Amygdala (tissue), 56 donors: ENCODE measurements at regions not wholly inside any gene's neighbourhood (a gene's known extent, or its start where the extent isn't known, plus 50 kb on each side); places are given as distances from the start of the nearest gene placed in this dataset.
"Not testable (repeated sequence)": the region's sequence is repeated elsewhere in the genome, so short reads cannot be mapped to it uniquely, and the experiment has no call there.

Experiments
- DNase-seq, 56 donors: peaks; one replicate each; lab custom pipeline; 2025; lab: John Stamatoyannopoulos, UW

DNA sequence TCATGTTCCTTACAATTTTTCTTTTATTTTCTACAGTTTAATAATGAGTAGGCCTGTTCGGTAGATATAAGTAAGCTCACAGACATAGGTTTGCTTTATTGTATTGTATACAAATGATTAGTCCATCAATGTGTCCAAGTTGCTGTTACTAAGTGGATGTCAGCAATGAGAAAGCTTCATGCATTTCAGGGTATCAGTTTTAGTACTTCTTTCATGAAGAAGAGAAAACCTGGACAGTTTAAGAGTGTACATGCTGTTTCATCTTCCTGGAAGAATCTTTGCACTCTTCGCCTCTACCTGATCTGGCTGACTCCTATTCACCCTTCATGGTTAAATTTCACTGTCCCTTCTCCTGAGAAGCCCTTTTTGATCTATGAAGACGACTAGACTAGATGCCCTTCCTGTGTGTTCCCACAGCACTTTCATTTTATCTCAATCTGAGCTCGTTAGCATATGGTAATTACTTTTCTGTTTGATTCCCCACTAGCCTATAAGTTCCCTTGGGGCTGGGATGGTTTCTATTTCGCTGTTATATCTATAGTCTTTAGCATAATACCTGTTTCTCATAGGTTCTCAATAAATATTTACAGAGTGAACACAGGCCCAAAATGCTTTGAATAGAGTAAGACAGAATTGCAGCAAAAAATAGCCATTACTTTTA lies 70.7 kb downstream of the CETN3 start:
- DNase-seq: no peak

DNA sequence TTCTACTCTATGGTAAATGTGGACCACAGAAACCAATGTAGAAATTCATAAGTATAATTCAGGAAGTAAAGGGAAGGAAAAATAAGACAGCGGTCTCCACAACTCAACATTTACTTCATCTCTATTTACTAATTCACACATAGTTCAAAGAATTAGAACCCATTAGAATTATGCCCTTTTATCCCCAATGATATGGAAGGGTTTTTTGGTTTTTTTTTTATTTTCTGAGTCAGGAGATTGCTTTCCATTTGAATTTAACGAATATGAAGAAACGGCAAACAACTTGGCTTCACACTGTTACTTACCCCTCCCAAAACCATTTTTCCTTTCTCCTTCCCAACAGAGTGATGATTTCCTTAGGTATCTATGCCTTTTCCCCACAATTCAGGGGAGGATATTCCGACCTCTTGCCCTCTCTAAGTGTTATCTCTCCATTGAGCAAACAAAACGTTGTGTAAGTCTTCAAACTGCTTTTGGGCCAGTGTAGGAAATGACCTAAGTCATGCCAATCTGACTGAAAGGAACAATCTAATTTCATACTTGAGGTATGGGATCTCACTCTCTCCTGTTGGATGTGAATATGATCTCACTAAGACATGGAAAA lies 72.0 kb downstream of the CETN3 start:
- DNase-seq: no peak

DNA sequence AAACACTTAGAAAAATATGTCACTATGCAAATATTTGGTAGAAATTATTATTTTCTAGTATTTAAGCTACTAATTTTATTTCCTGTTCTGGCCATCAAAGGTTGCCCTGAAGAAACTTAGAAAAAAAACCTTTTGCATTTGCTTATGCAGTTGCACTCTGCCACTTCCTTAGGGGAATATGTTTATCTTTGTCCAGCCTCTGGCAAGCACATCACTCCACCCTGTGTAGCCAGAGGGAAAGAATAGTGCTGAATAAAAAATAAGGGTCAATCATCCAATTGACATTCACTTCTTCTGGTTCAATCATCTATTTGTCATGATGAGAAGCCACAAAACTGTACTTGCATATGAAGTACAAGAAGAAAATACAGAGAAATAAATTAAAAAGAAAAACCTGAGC lies 72.8 kb downstream of the CETN3 start:
- no peak for DNase-seq

DNA sequence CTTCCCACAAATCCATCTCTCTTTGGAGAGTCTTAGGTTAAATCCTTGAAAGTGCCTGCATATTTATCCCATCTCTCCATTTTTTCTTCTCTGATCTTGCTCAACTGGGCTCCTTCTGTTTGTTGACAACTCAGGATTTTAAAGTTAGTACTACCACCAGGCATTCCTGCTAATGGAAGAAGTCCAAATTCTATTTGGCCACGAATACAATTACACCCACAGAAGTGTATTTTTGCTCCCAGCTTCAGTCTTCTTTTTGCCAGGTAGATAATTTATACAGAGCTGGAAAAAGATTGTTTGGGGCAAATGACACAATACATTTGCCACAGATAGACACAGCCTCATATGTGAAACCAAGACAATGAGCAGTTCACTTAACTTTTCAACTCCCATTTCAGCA lies 74.8 kb downstream of the CETN3 start:
- no peak for DNase-seq

DNA sequence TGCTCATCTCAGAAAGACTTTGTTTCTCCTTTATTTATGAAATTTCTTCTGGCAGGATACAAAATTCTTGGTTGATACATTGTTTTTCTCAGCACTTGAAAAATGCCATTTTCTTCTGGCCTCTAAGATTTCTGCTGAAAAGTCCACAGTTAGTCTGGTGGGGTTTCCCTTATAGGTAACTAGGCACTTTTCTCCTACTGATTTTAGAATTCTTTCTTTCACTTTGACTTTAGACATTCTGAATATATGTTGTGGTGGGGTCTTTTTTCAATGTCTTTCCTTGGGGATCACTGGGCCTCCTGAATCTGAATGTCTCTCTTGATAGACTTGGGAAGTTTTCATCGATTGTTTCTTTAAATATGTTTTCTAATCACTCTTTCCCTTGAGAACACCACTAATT lies 79.6 kb downstream of the CETN3 start:
- DNase-seq: no peak

DNA sequence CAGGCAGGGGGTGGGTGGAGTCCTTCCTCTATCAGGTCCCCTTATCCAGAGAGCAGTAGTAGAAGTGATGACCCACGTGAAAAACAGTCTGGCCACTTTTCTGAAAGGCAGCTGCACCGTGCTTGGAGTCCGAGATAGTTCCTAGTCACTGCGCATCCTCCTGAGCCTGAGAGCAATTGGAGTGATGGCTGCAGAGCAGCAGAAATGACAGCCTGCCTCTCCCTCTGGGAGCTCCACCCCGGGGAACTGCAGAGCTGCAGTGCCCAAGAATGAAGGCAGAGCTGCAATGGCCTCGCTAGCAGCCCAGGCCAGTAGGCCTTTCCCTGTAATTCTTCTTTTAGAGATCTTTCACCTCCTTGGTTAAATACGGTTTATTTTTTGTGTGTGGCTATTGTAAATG lies 82.6 kb downstream of the CETN3 start:
- peak in 2 of 56 donors; percentile 2 to 5 for DNase-seq

DNA sequence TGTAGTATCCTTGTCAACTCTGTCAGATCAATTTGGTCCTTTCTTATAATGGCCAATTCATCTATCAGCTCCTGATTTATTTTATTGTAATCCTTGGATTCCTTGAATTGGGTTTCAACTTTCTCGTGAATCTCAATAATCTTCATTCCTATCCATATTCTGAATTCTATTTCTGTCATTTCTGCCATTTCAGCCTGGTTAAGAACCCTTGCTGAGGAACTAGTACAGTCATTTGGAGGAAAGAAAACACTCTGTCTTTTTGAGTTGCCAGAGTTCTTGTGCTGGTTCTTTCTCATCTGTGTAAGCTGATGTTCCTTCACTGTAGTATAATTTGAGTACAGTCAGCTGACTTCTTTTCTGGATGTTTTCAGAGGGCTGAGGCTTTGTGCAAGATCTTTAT lies 84.5 kb downstream of the CETN3 start:
- no peak for DNase-seq

DNA sequence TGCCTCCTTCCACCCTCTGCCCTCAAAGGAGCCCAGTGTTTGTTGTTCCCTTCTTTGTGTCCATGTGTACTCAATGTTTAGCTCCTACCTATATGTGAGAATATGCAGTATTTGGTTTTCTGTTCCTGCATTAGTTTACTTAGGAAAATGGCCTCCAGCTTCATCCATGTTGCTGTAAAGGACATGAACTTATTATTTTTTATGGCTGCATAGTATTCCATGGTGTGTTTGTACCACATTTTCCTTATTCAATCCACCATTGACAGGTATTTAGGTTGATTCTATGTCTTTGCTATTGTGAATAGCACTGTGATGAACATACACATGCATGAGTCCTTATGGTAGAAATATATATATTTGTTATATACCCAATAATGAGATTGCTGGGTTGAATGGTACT lies 89.2 kb downstream of the CETN3 start:
- DNase-seq: not testable (repeated sequence)

DNA sequence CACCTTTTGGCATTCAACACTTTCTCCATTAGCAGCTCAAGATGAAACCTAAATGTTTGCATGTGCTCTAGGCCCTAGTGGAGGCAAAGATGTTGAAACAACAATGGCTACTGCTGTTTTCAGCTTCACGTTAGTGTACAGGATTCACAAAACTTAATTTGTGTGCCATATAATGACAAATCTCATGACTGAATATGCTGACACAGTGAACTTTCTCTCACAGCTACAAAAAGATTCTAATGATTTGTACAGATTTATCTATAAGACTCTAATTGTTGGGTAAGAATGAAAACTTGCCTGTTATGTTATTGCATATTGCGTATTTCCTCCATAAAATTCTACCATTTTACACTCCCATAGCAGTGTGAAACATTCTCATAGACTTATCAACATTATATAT lies 97.5 kb downstream of the CETN3 start:
- DNase-seq: no peak

DNA sequence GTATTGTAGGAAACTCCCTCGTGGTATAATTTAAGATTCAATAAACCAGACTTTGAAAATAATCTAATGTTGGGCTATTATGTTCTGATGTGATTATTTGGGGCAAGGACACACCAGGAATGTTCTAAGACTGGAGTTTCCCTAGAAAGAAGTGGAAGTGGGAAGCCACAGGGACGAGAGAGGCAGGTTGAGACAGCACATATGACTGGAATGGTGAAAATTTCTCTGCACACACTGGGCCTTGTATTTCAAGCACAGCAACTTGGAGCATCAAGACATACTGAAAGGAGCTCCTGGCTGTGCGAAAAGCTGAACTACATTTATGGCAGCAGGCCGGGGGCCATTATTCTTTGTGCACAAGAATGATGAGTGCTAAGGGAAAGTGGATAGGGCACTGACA lies 98.2 kb downstream of the CETN3 start:
- no peak for DNase-seq

DNA sequence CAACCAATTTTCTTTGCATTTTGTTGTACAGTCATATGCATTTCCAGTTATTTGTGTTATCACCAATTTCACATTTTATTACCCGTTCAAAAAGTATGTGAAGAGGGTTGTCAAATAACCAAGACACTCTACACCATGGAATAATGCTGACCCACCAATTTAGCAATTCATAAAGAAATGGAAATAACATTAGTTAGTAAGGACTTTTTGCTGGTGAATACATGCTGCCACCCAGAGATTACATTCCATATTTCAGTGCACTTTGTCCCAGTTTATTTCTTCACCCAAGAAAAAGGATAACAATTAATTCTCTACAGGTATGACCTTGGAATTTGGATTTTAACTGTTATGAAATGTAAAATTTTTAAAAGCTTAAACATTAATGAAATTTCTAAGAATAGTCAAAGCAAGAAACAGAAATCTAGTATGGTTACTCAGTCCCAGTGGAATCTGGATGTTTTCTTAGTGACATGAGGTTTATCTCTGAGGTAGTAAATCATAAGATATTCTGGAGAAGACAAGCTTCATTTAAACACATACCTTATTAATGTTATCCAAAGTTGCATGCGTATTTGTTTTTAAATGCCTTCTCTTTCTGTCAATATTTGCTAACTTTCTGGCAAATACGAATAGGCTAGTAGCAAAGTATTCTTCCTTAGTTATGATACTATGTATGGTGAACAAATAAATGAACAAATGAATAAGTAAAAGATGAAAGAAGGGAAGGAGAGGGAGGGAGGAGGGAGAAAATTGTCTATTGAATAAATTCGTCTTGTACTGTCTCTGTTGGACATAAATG lies 100.6 kb downstream of the CETN3 start:
- DNase-seq: no peak

DNA sequence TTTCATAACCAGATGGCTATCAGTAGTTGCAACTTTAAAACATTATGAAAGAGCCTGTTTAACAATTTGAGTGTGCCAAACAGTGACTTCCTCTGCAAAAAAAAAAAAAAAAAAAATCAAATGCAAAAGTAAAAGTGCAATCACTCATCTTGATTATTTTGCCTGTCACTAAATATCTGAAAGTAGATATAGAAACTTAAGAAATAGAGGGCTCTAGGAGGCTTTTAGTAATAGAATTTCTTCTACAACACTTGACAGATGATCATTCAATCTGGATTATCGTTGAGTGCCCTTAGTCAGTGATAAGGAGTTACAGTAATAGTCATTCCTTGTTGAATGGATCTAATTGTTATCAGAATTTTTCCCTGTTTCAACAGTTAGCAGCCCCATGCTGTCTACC lies 101.8 kb downstream of the CETN3 start:
- no peak for DNase-seq

DNA sequence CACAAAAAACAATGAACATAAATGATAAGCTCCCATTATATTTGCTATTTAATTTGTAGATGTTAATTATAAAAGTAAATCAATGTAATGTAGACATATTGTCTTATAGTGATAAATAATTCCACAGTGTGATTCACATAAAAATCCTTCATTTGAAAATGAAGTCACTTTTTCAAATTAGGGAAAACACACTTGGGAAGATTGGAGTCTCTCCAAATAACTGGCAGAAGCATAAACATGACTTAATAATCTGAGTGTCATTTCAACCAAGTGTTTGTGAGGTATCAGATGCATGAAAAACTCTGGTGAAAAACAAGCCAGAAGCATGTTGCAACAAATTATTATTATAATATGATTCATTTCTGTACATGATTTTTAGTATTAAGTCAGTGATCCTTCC lies 102.2 kb downstream of the CETN3 start:
- DNase-seq: no peak

DNA sequence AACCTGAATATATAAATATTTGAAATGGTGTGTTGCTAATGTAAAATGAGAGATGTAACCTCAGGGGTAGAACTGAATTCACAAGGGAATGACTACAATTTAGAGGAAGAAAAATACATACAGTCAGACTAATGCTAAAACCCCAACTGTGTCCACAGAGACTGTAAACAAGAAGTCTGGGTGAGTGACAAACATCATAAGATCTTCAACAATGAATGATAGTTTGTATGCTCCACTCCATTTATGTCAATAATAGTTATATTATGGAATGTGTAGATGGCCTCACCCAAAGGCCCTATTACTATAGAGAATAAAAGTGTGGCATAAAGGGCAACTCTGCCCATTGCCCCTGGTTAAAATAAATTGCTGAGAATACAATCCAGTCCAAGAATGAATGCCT lies 102.9 kb downstream of the CETN3 start:
- DNase-seq: no peak

DNA sequence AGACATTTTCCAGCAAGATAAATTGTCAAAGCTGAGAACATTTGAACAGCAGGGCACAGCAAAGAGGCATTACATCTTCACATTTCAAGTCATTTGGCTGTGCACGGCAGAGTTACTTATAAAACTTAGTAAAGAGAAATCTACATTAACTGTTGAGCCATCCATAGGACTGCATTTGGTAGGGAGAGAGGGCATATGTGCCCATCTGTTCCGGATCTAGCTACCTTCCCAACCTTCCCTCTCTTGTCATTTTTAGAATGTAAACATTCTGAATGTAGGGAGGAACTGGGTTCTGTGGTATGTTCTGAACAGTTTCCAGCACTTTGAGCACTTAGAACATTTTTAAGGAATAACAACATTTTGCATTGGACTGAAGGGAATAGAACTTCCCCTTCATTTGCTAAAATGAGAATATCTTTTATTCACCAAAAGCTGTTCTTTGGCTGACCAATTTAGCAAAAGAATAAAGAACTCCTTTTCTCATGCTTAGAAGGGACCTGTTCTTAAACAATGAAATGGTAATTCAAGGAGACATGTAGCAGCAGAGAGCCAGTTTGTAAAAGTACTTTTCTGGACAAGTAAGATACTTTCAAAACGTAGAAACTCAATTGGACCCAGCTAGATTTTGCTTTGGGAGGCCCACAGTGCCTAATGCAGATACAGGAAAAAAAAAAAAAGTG lies 104.4 kb downstream of the CETN3 start:
- no peak for DNase-seq

DNA sequence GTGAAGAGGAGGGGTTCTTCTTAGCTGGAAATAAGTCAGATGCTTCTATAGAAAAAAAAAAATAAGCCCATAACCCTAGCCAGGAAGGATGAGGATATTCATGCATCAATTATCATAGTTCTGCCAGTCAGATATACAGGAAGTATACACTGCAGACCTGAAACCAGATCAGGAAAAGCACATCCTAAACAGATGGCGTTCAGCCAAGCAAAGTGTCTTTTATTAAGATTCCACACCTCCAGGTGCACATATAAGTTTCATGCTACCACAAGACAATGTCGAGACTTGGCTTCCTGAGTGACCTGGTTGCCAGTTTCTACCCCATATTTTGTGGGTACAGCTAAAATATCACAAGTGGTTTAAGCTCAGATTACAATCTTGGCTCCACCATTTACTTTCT lies 108.3 kb downstream of the CETN3 start:
- DNase-seq: no peak

DNA sequence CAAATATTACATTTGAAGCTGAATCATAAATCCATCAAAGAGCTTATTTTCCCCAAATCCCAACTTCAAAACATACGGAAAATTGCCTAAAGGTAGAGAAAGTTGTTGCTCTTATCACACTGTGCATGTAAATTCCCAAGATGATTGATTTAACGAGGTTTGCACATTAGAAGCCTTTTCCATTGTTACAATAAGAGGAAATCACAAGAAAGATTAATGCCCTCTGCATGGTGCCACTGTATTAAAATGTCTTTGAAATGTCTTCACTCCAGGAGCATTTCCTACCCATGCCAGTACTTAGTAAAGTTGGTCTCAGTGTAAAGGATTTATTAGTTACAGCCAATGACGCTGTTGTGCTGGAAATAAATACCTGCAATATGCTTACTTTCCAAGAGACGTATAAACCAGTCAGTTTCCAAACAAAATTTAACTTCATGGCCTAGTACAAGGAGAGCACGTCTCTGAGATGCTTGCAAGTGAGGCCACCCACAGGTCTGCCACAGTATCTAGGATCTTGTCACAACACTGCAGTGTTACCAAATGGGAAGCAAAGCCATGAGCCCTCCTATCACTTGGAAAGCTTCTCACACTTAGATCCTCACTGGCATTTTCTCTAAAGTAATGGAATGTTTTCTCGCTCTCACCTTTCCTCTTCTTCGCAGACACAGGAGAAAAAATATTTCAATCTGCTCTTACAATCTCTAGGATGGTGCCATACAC lies 112.4 kb downstream of the CETN3 start:
- DNase-seq: no peak

DNA sequence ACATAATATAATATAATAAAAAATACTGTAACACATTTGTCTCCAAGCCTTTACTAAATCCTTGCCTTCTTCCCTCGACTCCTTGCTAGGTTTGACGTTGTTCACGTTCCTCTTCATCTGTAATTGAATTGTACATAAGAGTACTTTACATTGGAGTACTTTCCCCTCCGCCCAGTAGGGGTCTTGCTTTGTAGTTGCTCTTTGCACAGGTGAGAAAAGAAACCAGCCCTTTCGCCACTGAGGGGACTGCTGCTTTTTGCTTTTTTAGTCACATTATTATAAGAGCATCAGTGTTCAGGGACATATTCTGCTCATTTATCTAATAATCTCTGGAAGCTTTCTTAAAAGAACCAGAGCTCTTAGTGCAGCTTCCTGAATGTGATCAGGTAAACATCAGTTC lies 115.0 kb downstream of the CETN3 start:
- no peak for DNase-seq

DNA sequence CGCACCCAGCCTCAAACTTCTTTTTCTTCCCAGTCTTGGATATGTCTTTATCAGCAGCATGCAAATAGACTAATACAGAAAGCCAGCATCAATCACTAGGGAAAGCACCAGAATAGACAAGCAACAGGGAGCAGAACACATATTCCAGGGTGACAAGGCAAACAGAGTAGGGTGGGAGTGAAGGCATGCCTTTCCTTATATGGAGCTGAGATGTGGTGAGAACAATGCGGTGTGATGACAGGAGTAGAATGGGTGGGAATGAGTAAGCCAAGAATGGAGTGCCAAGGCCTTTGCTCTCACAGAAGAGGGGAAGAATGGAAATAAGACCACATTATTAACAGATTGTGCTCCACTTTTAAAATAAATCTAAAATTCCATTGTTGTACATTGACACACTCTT lies 115.6 kb downstream of the CETN3 start:
- DNase-seq: no peak

DNA sequence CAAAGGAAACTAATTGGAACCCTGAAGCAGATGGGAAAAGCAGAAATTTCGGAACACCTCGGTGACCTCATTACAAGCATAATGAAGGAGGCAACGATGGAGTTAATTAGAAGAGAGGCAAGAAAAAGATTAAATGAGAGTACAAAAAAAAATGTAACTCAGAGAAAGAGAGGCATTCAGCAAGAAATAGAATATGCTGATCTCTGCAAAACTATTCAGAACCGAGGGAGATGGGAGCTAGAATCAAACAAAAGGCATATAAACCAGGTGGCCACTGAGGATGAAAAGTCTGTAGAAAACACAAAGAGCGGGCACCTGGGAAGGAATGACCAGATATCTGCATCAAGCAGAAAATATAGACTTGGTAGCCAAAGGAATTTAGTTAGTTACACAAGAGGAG lies 118.9 kb downstream of the CETN3 start:
- DNase-seq: no peak

DNA sequence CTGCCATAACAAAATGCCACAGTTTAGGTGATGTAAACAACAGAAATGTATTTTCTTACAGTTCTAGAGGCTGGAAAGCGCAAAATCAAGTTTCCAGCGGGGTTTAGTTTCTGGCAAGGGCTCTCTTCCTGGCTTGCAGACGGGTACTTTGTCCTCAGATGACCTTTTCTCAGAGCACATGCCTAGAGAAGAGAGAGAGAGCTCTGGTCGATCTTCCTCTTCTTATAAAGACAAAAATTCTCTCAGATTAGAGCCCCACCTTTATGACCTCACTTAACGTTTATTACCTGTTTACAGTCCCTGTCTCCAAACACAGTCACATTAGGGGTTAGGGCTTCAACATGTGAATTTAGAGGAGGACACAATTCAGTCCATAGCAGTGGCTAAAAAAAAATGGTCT lies 119.7 kb downstream of the CETN3 start:
- no peak for DNase-seq
